ENCODE measurements at regions not wholly inside any gene's neighbourhood (a gene's known extent, or its start where the extent isn't known, plus 50 kb on each side); places are given as distances from the start of the nearest gene placed in this dataset.

GRCh38 chr9:135340143-135340655, 139.4 kb upstream of the PPP1R26 start:
- DNase-seq (ENCODE audit: low spot score): no peak

- no peak for DNase-seq (ENCODE audit: low spot score)
Observed at GRCh38 chr9:135340726-135341475, 138.7 kb upstream of the PPP1R26 start.

- no peak for DNase-seq (ENCODE audit: low spot score)
Observed at GRCh38 chr9:135341612-135342169, 137.9 kb upstream of the PPP1R26 start.

- DNase-seq (ENCODE audit: low spot score): no peak
Observed at GRCh38 chr9:135342206-135343130, 137.1 kb upstream of the PPP1R26 start.

- no peak for DNase-seq (ENCODE audit: low spot score)
Observed at GRCh38 chr9:135343136-135343535, 136.4 kb upstream of the PPP1R26 start.

GRCh38 chr9:135343837-135344522, 135.6 kb upstream of the PPP1R26 start:
- peak; percentile 61 for DNase-seq (ENCODE audit: low spot score)

- no peak for DNase-seq (ENCODE audit: low spot score)
Observed at GRCh38 chr9:135344523-135344901, 135.1 kb upstream of the PPP1R26 start.

GRCh38 chr9:135344915-135345500, 134.6 kb upstream of the PPP1R26 start:
- no peak for DNase-seq (ENCODE audit: low spot score)

GRCh38 chr9:135345775-135346433, 133.7 kb upstream of the PPP1R26 start:
- DNase-seq (ENCODE audit: low spot score): no peak

GRCh38 chr9:135346438-135347050, 133.0 kb upstream of the PPP1R26 start:
- no peak for DNase-seq (ENCODE audit: low spot score)

- DNase-seq (ENCODE audit: low spot score): no peak
Observed at GRCh38 chr9:135347461-135347860, 132.1 kb upstream of the PPP1R26 start.

- DNase-seq (ENCODE audit: low spot score): no peak
Observed at GRCh38 chr9:135348076-135348787, 131.3 kb upstream of the PPP1R26 start.

GRCh38 chr9:135348788-135349150, 130.8 kb upstream of the PPP1R26 start:
- no peak for DNase-seq (ENCODE audit: low spot score)

- DNase-seq (ENCODE audit: low spot score): no peak
Observed at GRCh38 chr9:135349212-135350002, 130.2 kb upstream of the PPP1R26 start.

GRCh38 chr9:135350003-135350315, 129.6 kb upstream of the PPP1R26 start:
- DNase-seq (ENCODE audit: low spot score): no peak

GRCh38 chr9:135353935-135354334, 125.6 kb upstream of the PPP1R26 start:
- no peak for DNase-seq (ENCODE audit: low spot score)

- no peak for DNase-seq (ENCODE audit: low spot score)
Observed at GRCh38 chr9:135355521-135356011, 124.0 kb upstream of the PPP1R26 start.

GRCh38 chr9:135356021-135356420, 123.6 kb upstream of the PPP1R26 start:
- DNase-seq (ENCODE audit: low spot score): no peak

GRCh38 chr9:135356796-135357195, 122.8 kb upstream of the PPP1R26 start:
- DNase-seq (ENCODE audit: low spot score): no peak

Data from NAMALWA (cell line).